ENCODE measurements at regions not wholly inside any gene's neighbourhood (a gene's known extent, or its start where the extent isn't known, plus 50 kb on each side); places are given as distances from the start of the nearest gene placed in this dataset.
A peak's percentile ranks its signal among the peaks of the same experiment; 100 is the strongest.

- no peak for DNase-seq (ENCODE audit: low spot score)
Observed at GRCh38 chr5:144798595-144798994, 627.9 kb downstream of the KCTD16 start.

- no peak for DNase-seq (ENCODE audit: low spot score)
Observed at GRCh38 chr5:144794922-144795321, 624.2 kb downstream of the KCTD16 start.

- no peak for DNase-seq (ENCODE audit: low spot score)
Observed at GRCh38 chr5:144788556-144788955, 617.9 kb downstream of the KCTD16 start.

GRCh38 chr5:144788046-144788445 is 617.4 kb downstream of the KCTD16 start:
- no peak for DNase-seq (ENCODE audit: low spot score)

- peak; percentile 49 for DNase-seq (ENCODE audit: low spot score)
Observed at GRCh38 chr5:144779368-144779767, 608.7 kb downstream of the KCTD16 start.

- DNase-seq (ENCODE audit: low spot score): peak; percentile 1
Observed at GRCh38 chr5:144778561-144778960, 607.9 kb downstream of the KCTD16 start.

GRCh38 chr5:144774197-144774596 is 603.5 kb downstream of the KCTD16 start:
- DNase-seq (ENCODE audit: low spot score): no peak

GRCh38 chr5:144773628-144774027 is 603.0 kb downstream of the KCTD16 start:
- no peak for DNase-seq (ENCODE audit: low spot score)

GRCh38 chr5:144771802-144772201 is 601.1 kb downstream of the KCTD16 start:
- no peak for DNase-seq (ENCODE audit: low spot score)

GRCh38 chr5:144742361-144742760 is 571.7 kb downstream of the KCTD16 start:
- no peak for DNase-seq (ENCODE audit: low spot score)

- DNase-seq (ENCODE audit: low spot score): no peak
Observed at GRCh38 chr5:144731786-144732185, 561.1 kb downstream of the KCTD16 start.

GRCh38 chr5:144712090-144712489 is 541.4 kb downstream of the KCTD16 start:
- DNase-seq (ENCODE audit: low spot score): no peak

- no peak for DNase-seq (ENCODE audit: low spot score)
Observed at GRCh38 chr5:144711172-144711571, 540.5 kb downstream of the KCTD16 start.

GRCh38 chr5:144710637-144711036 is 540.0 kb downstream of the KCTD16 start:
- DNase-seq (ENCODE audit: low spot score): no peak

GRCh38 chr5:144703776-144704175 is 533.1 kb downstream of the KCTD16 start:
- DNase-seq (ENCODE audit: low spot score): no peak

- DNase-seq (ENCODE audit: low spot score): no peak
Observed at GRCh38 chr5:144698484-144698883, 527.8 kb downstream of the KCTD16 start.

GRCh38 chr5:144697847-144698262 is 527.2 kb downstream of the KCTD16 start:
- DNase-seq (ENCODE audit: low spot score): peak; percentile 33

GRCh38 chr5:144691936-144692335 is 521.3 kb downstream of the KCTD16 start:
- no peak for DNase-seq (ENCODE audit: low spot score)

- no peak for DNase-seq (ENCODE audit: low spot score)
Observed at GRCh38 chr5:144684899-144685298, 514.2 kb downstream of the KCTD16 start.

- DNase-seq (ENCODE audit: low spot score): no peak
Observed at GRCh38 chr5:144680711-144681110, 510.0 kb downstream of the KCTD16 start.

GRCh38 chr5:144671066-144671465 is 500.4 kb downstream of the KCTD16 start:
- DNase-seq (ENCODE audit: low spot score): no peak

- no peak for DNase-seq (ENCODE audit: low spot score)
Observed at GRCh38 chr5:144659634-144660227, 489.1 kb downstream of the KCTD16 start.

- no peak for DNase-seq (ENCODE audit: low spot score)
Observed at GRCh38 chr5:144644317-144644716, 473.6 kb downstream of the KCTD16 start.

GRCh38 chr5:144638787-144639186 is 468.1 kb downstream of the KCTD16 start:
- DNase-seq (ENCODE audit: low spot score): no peak

GRCh38 chr5:144634138-144634537 is 463.5 kb downstream of the KCTD16 start:
- no peak for DNase-seq (ENCODE audit: low spot score)

All from RKO (cell line).